ENCODE measurements at regions not wholly inside any gene's neighbourhood (a gene's known extent, or its start where the extent isn't known, plus 50 kb on each side); places are given as distances from the start of the nearest gene placed in this dataset.

DNA sequence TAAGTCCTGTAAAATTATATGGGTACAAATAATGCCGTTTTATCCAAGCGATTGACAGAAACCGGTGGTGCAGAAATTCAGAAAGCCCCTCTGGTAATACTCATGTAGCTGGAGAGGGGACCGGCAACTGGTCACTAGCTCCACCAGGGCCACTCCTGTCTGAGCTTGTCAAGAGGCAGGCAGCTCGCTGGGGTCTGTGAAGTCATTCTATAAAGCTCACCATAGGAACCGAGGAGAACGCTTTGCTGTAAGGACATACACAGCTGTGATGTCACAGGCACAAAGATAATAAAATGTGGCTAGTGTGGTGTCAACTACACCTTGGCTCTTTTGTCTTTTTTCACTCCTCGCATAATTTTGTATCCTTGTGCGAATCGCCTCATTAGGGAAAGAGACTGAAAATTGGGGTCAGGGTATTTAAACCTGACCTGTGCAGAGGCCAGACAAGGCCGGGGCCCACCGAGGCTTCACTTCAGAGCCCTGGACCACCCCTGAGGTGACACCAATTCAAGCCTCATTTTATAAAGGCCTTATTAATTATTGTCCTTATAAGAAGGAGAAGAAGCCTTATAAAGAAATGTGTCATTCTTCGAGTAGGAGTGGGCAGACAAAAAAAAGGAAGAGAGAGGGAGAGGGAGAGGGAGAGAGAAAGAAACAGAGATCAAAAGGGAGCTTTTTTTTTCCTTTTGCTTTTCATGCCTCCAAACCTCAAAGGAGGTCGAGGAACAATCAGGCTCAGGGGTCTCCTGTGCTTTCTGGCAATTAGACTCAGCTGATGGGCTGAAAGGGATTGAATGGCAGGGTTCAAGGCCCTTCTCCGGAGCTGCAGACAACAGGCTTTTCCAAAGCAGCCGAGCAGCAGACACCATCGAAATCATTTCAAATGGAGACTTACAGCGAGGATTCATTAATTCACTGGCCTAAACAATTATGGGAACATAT lies 813.3 kb upstream of the ARRDC4 start:
- DNase-seq (ENCODE audit: low spot score in 2 of 2) = no peak
- TF ChIP-seq CTCF (IDR thresholded peaks at IDR 0.05) (no peak), POLR2A (IDR thresholded peaks at IDR 0.05) (no peak)
- H3K4me3 ChIP-seq (ENCODE audit: low read depth, poor library complexity, severe bottlenecking) = no peak overlapping the region
- WGBS, 2 donors = 70 to 73% methylated on average over 18 of the region's 18 CpGs
- intact Hi-C loops (cut with DNase I; ENCODE audit: low total_unique reads) = no loop called here

DNA sequence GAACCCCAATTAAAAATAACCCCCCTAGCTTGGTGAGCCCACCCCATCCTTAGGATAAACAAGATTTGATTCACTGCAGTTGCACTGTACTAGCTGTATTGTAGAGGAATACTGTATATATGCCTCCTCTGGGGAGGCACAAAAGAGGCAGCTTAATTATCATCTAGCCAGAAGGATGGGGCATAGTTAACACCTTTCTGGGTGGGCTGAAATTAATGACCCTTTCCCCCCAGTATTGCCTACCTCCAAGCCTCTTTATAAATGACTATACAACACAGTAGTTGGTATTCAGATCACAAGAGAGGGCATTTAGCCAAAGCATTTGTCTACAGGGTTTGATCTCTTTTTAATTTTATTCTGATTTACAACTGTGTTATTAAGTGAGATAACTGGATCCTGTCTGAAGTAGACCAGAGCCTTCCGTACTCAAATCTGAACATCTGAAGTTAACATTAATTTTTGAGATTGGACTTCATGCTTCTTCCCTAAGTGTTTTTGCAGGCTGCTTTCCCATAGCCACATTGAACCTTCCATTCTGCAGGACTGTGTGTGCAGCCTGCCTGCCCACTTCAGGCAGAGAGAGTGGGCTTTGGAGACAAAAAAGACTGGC lies 807.0 kb upstream of the ARRDC4 start:
- intact Hi-C loops (cut with DNase I; ENCODE audit: low total_unique reads) = no loop called here
- no peak overlapping the region for H3K4me3 ChIP-seq (ENCODE audit: low read depth, poor library complexity, severe bottlenecking)
- no peak for TF ChIP-seq CTCF (IDR thresholded peaks at IDR 0.05)
- no peak for TF ChIP-seq POLR2A (IDR thresholded peaks at IDR 0.05)
- WGBS, 2 donors = 24% methylated on average over 1 of the region's 1 CpG
- no peak for DNase-seq (ENCODE audit: low spot score in 2 of 2)

- WGBS, 2 donors = 76 to 89% methylated on average over 2 of the region's 2 CpGs
- intact Hi-C loops (cut with DNase I; ENCODE audit: low total_unique reads) = no loop called here
These were observed 803.7 kb upstream of the ARRDC4 start for GRCh38 chr15:97156739-97157265.

GRCh38 chr15:97162805-97163495 lies 797.6 kb upstream of the ARRDC4 start:
- TF ChIP-seq POLR2A (IDR thresholded peaks at IDR 0.05) = no peak
- intact Hi-C loops (cut with DNase I; ENCODE audit: low total_unique reads) = no loop called here
- 68 to 75% methylated on average over 2 of the region's 2 CpGs for WGBS, 2 donors
- no peak overlapping the region for H3K4me3 ChIP-seq (ENCODE audit: low read depth, poor library complexity, severe bottlenecking)
- no peak for DNase-seq (ENCODE audit: low spot score in 2 of 2)

More at GRCh38 chr15:97156739-97157265, 803.7 kb upstream of the ARRDC4 start:
- no peak overlapping the region for H3K4me3 ChIP-seq (ENCODE audit: low read depth, poor library complexity, severe bottlenecking)
- no peak for DNase-seq (ENCODE audit: low spot score in 2 of 2)
- TF ChIP-seq POLR2A (IDR thresholded peaks at IDR 0.05) = no peak
- TF ChIP-seq CTCF (IDR thresholded peaks at IDR 0.05) = no peak

DNA sequence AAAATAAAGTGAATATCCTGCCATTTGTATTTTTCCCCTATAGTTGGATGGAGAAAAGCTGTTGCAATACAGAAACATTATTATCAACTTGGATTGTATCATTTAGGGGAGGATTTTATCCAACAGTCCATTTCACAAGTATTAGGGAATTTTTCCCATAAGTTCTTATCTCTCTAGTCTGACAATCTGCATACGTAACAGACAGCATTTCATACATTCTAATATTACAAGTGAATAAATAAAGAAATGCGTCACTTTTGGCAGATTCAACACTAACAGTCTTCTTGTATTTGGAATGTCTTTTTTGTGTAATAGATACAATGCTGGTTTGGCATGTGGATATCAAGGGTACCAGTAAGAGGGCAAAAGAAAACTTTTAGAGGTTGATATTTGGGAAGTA lies 795.3 kb upstream of the ARRDC4 start:
- no peak for DNase-seq (ENCODE audit: low spot score in 2 of 2)
- WGBS, 2 donors = 85 to 91% methylated on average over 2 of the region's 2 CpGs
- no peak for TF ChIP-seq POLR2A (IDR thresholded peaks at IDR 0.05)
- no peak for TF ChIP-seq CTCF (IDR thresholded peaks at IDR 0.05)
- intact Hi-C loops (cut with DNase I; ENCODE audit: low total_unique reads) = no loop called here
- no peak overlapping the region for H3K4me3 ChIP-seq (ENCODE audit: low read depth, poor library complexity, severe bottlenecking)
